ENCODE measurements at regions not wholly inside any gene's neighbourhood (a gene's known extent, or its start where the extent isn't known, plus 50 kb on each side); places are given as distances from the start of the nearest gene placed in this dataset.

DNA sequence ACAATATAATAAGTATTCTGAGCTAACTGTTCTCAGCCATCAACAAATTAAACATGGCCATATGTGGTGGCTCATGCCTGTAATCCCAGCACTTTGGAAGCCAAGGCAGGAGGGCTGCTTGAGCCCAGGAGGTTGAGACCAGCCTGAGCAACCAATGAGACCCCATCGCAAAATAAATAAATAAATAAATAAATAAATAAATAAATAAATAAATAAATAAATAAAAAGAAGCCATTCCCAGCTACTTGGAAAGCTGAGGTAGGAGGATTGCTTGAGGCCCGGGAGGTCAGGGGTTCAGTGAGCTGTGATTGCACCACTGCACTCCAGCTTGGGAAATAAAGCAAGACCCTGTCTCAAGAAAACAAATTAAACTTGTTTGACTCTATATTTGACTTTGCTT lies 1256.4 kb downstream of the EFNA5 start:
- Histone ChIP-seq H3K14ac (ENCODE audit: insufficient read depth, low read length) (no peak overlapping the region), H2BK12ac (ENCODE audit: insufficient read length, low read depth, low read length) (no peak overlapping the region), H3K56ac (ENCODE audit: insufficient read length, low read depth, low read length) (no peak overlapping the region), H2BK120ac (ENCODE audit: low read depth, low read length, poor library complexity, severe bottlenecking) (no peak overlapping the region), H3K4me2 (ENCODE audit: insufficient read depth, insufficient read length, low read length) (no peak overlapping the region), H2BK20ac (ENCODE audit: low read depth, low read length, poor library complexity, severe bottlenecking) (no peak overlapping the region), H3T11ph (ENCODE audit: low read length) (no peak overlapping the region), H3K27me3 (ENCODE audit: insufficient read depth, low read length) (no peaks in the 10 kb centered on the region), H3K23me2 (ENCODE audit: insufficient read length, low read depth, low read length, poor library complexity, severe bottlenecking) (no peaks in the 10 kb centered on the region), H3K18ac (ENCODE audit: insufficient read length, low read depth, low read length) (no peak overlapping the region), H3K79me1 (ENCODE audit: insufficient read depth, low read depth, low read length, poor library complexity, severe bottlenecking) (no peaks in the 10 kb centered on the region), H3K23ac (ENCODE audit: insufficient read length, low read depth, low read length) (no peak overlapping the region), H2BK15ac (ENCODE audit: low read depth, low read length) (no peak overlapping the region), H4K91ac (ENCODE audit: insufficient read length, low read depth, low read length) (no peak overlapping the region), H3K4ac (ENCODE audit: low read depth, low read length) (no peak overlapping the region), H3K27ac (ENCODE audit: insufficient read length, low read depth, low read length) (no peak overlapping the region), H2BK5ac (ENCODE audit: insufficient read length, low read length) (no peak overlapping the region), H3K4me1 (ENCODE audit: insufficient read depth, low read length) (no peaks in the 10 kb centered on the region), H3K9me3 (ENCODE audit: control insufficient read depth, low read depth, low read length) (no peaks in the 10 kb centered on the region), H3K9ac (ENCODE audit: extremely low read depth, insufficient read length, low read length) (no peak overlapping the region), H2AK5ac (ENCODE audit: insufficient read length, low read length) (no peak overlapping the region), H4K5ac (ENCODE audit: insufficient read length, low read depth, low read length) (no peak overlapping the region), H4K8ac (replicated peaks; ENCODE audit: insufficient read length, low read depth, low read length) (no peak overlapping the region), H2AFZ (ENCODE audit: low read length) (no peak overlapping the region), H4K20me1 (ENCODE audit: control insufficient read depth, insufficient read depth, insufficient read length) (no peaks in the 10 kb centered on the region), H3K79me2 (ENCODE audit: insufficient read depth, low read length) (no peaks in the 10 kb centered on the region)
- no peak overlapping the region for H3K27ac Mint-ChIP-seq
- no peaks in the 10 kb centered on the region for H3K36me3 Mint-ChIP-seq (ENCODE audit: insufficient read depth in 1 of 3, low read depth in 3 of 3)
- H3K9me3 Mint-ChIP-seq = no peaks in the 10 kb centered on the region
- no peak for DNase-seq
- no CpG with 5 or more reads among the region's 2 CpGs for WGBS (ENCODE audit: extremely low coverage, insufficient read length, low lambda C conversion rate)
- TF ChIP-seq, protein P1, sequence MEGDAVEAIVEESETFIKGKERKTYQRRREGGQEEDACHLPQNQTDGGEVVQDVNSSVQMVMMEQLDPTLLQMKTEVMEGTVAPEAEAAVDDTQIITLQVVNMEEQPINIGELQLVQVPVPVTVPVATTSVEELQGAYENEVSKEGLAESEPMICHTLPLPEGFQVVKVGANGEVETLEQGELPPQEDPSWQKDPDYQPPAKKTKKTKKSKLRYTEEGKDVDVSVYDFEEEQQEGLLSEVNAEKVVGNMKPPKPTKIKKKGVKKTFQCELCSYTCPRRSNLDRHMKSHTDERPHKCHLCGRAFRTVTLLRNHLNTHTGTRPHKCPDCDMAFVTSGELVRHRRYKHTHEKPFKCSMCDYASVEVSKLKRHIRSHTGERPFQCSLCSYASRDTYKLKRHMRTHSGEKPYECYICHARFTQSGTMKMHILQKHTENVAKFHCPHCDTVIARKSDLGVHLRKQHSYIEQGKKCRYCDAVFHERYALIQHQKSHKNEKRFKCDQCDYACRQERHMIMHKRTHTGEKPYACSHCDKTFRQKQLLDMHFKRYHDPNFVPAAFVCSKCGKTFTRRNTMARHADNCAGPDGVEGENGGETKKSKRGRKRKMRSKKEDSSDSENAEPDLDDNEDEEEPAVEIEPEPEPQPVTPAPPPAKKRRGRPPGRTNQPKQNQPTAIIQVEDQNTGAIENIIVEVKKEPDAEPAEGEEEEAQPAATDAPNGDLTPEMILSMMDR (conservative IDR thresholded peaks at IDR 0.05) = no peak
- no peak overlapping the region for H3K4me3 Mint-ChIP-seq
- H3K4me1 Mint-ChIP-seq = no peaks in the 10 kb centered on the region
- no peaks in the 10 kb centered on the region for H3K27me3 Mint-ChIP-seq (ENCODE audit: low read depth)
